Vagina (tissue), 2 donors: ENCODE measurements at regions not wholly inside any gene's neighbourhood (a gene's known extent, or its start where the extent isn't known, plus 50 kb on each side); places are given as distances from the start of the nearest gene placed in this dataset.

Source experiments
- DNase-seq, 2 donors: peaks; one replicate each; pipeline ENCODE4 v3.0.0-alpha.2; 2017; ENCODE audit errors: extremely low spot score in 2 of 2
- H3K27ac ChIP-seq: fragments of 200-600 bp; sonication (generic); one replicate; pipeline ENCODE4 v1.5.1; 2019
- H3K27me3 ChIP-seq: fragments of 200-600 bp; sonication (generic); one replicate; pipeline ENCODE4 v1.5.1; 2019
- H3K36me3 ChIP-seq, 2 donors: fragments of 200-600 bp; sonication (generic); one replicate each; pipeline ENCODE4 v1.5.1; 2017 to 2019
- H3K4me1 ChIP-seq: fragments of 200-600 bp; sonication (generic); one replicate; pipeline ENCODE4 v1.5.1; 2019
- H3K4me3 ChIP-seq, 2 donors: fragments of 200-600 bp; sonication (generic); 1 replicate in 1 of 2; 2 replicates in 1 of 2; pipeline ENCODE4 v1.5.1; 2016 to 2019
- H3K9me3 ChIP-seq: fragments of 200-600 bp; sonication (generic); one replicate; pipeline ENCODE4 v1.5.1; 2019
- CTCF ChIP-seq, 3 experiments: fragments of 450-650 bp in 2 of 3; fragments of 200-600 bp in 1 of 3; sonication (generic) in 1 of 3; IDR thresholded peaks; one replicate each; pipeline ENCODE4 v1.5.1; 2017 to 2019; ENCODE audit warnings: antibody characterized with exemption in 3 of 3, mild to moderate bottlenecking in 2 of 3, moderate library complexity in 2 of 3
- POLR2A ChIP-seq, 2 donors: fragments of 450-650 bp; IDR thresholded peaks; one replicate each; pipeline ENCODE4 v1.6.1; 2017; ENCODE audit warnings: antibody characterized with exemption in 2 of 2, mild to moderate bottlenecking in 2 of 2, moderate library complexity in 2 of 2
- POLR2AphosphoS5 ChIP-seq, 2 donors: sonication (generic); formaldehyde crosslinking; IDR thresholded peaks; one replicate each; pipeline ENCODE4 v1.9.0; 2017; ENCODE audit warnings: antibody characterized with exemption in 2 of 2, mild to moderate bottlenecking in 2 of 2, low read depth in 1 of 2; ENCODE audit not compliant: insufficient read depth in 1 of 2
- intact Hi-C: fragments of 100-400 bp; cut with DNase I; formaldehyde crosslinking; loops from one replicate; pipeline ENCODE4 v1.15.1; 2023

- H3K27ac ChIP-seq, result no peak overlapping the region
- no peaks in the 10 kb centered on the region for H3K27me3 ChIP-seq
- peaks cover 54% of the 10 kb centered on the region for H3K4me1 ChIP-seq
- intact Hi-C loops, result no loop called here
- H3K36me3 ChIP-seq, result no peaks in the 10 kb centered on the region
- no peak for DNase-seq
- no peaks in the 10 kb centered on the region for H3K9me3 ChIP-seq
- H3K4me3 ChIP-seq, result no peak overlapping the region
- TF ChIP-seq POLR2AphosphoS5 (IDR thresholded peaks at IDR 0.05; ENCODE audit: insufficient read depth in 1 of 2, low read depth in 1 of 2) (no peak), CTCF (IDR thresholded peaks at IDR 0.05) (no peak), POLR2A (IDR thresholded peaks at IDR 0.05) (no peak)
Observed at GRCh38 chr1:39147099-39148025, 57.1 kb upstream of the MACF1 start.

GRCh38 chr1:39148942-39149341 lies 55.6 kb upstream of the MACF1 start:
- Histone ChIP-seq H3K9me3 (no peaks in the 10 kb centered on the region), H3K36me3 (no peaks in the 10 kb centered on the region), H3K4me3 (no peak overlapping the region), H3K27me3 (no peaks in the 10 kb centered on the region), H3K27ac (no peak overlapping the region), H3K4me1 (peaks cover 50% of the 10 kb centered on the region)
- intact Hi-C loops, result no loop called here
- no peak for DNase-seq
- TF ChIP-seq POLR2AphosphoS5 (IDR thresholded peaks at IDR 0.05; ENCODE audit: insufficient read depth in 1 of 2, low read depth in 1 of 2) (no peak), CTCF (IDR thresholded peaks at IDR 0.05) (no peak), POLR2A (IDR thresholded peaks at IDR 0.05) (no peak)

GRCh38 chr1:39149509-39149908 lies 55.0 kb upstream of the MACF1 start:
- no peak overlapping the region for H3K27ac ChIP-seq

GRCh38 chr1:39150779-39151178 lies 53.7 kb upstream of the MACF1 start:
- H3K36me3 ChIP-seq, result no peaks in the 10 kb centered on the region
- H3K9me3 ChIP-seq, result no peaks in the 10 kb centered on the region
- H3K27ac ChIP-seq, result no peak overlapping the region
- intact Hi-C loops, result no loop called here
- H3K27me3 ChIP-seq, result no peaks in the 10 kb centered on the region
- H3K4me3 ChIP-seq, result no peak overlapping the region
- H3K4me1 ChIP-seq, result peaks cover 56% of the 10 kb centered on the region
- no peak for DNase-seq
- no peak for TF ChIP-seq POLR2A (IDR thresholded peaks at IDR 0.05)
- TF ChIP-seq POLR2AphosphoS5 (IDR thresholded peaks at IDR 0.05; ENCODE audit: insufficient read depth in 1 of 2, low read depth in 1 of 2), result no peak
- TF ChIP-seq CTCF (IDR thresholded peaks at IDR 0.05), result no peak

More at GRCh38 chr1:39149509-39149908, 55.0 kb upstream of the MACF1 start:
- Histone ChIP-seq H3K36me3 (no peaks in the 10 kb centered on the region), H3K9me3 (no peaks in the 10 kb centered on the region), H3K4me3 (no peak overlapping the region), H3K4me1 (peaks cover 56% of the 10 kb centered on the region), H3K27me3 (no peaks in the 10 kb centered on the region)
- intact Hi-C loops, result no loop called here
- TF ChIP-seq POLR2A (IDR thresholded peaks at IDR 0.05), result no peak
- TF ChIP-seq CTCF (IDR thresholded peaks at IDR 0.05), result no peak
- TF ChIP-seq POLR2AphosphoS5 (IDR thresholded peaks at IDR 0.05; ENCODE audit: insufficient read depth in 1 of 2, low read depth in 1 of 2), result no peak
- DNase-seq, result no peak

GRCh38 chr1:39151267-39151666 lies 53.2 kb upstream of the MACF1 start:
- H3K4me3 ChIP-seq, result no peak overlapping the region
- intact Hi-C loops, result no loop called here
- H3K4me1 ChIP-seq, result peaks cover 54% of the 10 kb centered on the region
- H3K36me3 ChIP-seq, result no peaks in the 10 kb centered on the region
- no peak overlapping the region for H3K27ac ChIP-seq
- no peaks in the 10 kb centered on the region for H3K9me3 ChIP-seq
- TF ChIP-seq POLR2A (IDR thresholded peaks at IDR 0.05) (no peak), CTCF (IDR thresholded peaks at IDR 0.05) (no peak), POLR2AphosphoS5 (IDR thresholded peaks at IDR 0.05; ENCODE audit: insufficient read depth in 1 of 2, low read depth in 1 of 2) (no peak)
- H3K27me3 ChIP-seq, result no peaks in the 10 kb centered on the region
- no peak for DNase-seq
